ENCODE measurements at regions not wholly inside any gene's neighbourhood (a gene's known extent, or its start where the extent isn't known, plus 50 kb on each side); places are given as distances from the start of the nearest gene placed in this dataset.
"Not testable (repeated sequence)": the region's sequence is repeated elsewhere in the genome, so short reads cannot be mapped to it uniquely, and the experiment has no call there.

- DNase-seq (ENCODE audit: extremely low read depth, low read depth, low spot score), result no peak
These were observed 1424.9 kb upstream of the PCDH7 start for GRCh38 chr4:29295280-29295679.

GRCh38 chr4:29304595-29304994 is 1415.6 kb upstream of the PCDH7 start:
- DNase-seq (ENCODE audit: extremely low read depth, low read depth, low spot score), result no peak

- no peak for DNase-seq (ENCODE audit: extremely low read depth, low read depth, low spot score)
These were observed 1412.9 kb upstream of the PCDH7 start for GRCh38 chr4:29307256-29307655.

GRCh38 chr4:29307755-29308154 is 1412.4 kb upstream of the PCDH7 start:
- DNase-seq (ENCODE audit: extremely low read depth, low read depth, low spot score), result no peak

- no peak for DNase-seq (ENCODE audit: extremely low read depth, low read depth, low spot score)
These were observed 1411.1 kb upstream of the PCDH7 start for GRCh38 chr4:29309050-29309449.

- no peak for DNase-seq (ENCODE audit: extremely low read depth, low read depth, low spot score)
These were observed 1409.9 kb upstream of the PCDH7 start for GRCh38 chr4:29310252-29310651.

- DNase-seq (ENCODE audit: extremely low read depth, low read depth, low spot score), result no peak
These were observed 1408.9 kb upstream of the PCDH7 start for GRCh38 chr4:29311247-29311646.

- DNase-seq (ENCODE audit: extremely low read depth, low read depth, low spot score), result no peak
These were observed 1400.4 kb upstream of the PCDH7 start for GRCh38 chr4:29319663-29320340.

- no peak for DNase-seq (ENCODE audit: extremely low read depth, low read depth, low spot score)
These were observed 1399.1 kb upstream of the PCDH7 start for GRCh38 chr4:29320947-29321620.

GRCh38 chr4:29326004-29326403 is 1394.2 kb upstream of the PCDH7 start:
- DNase-seq (ENCODE audit: extremely low read depth, low read depth, low spot score), result no peak

- peak; percentile 90 for DNase-seq (ENCODE audit: extremely low read depth, low read depth, low spot score)
These were observed 1393.4 kb upstream of the PCDH7 start for GRCh38 chr4:29326816-29327215.

- peak; percentile 33 for DNase-seq (ENCODE audit: extremely low read depth, low read depth, low spot score)
These were observed 1383.3 kb upstream of the PCDH7 start for GRCh38 chr4:29336861-29337260.

- no peak for DNase-seq (ENCODE audit: extremely low read depth, low read depth, low spot score)
These were observed 1347.2 kb upstream of the PCDH7 start for GRCh38 chr4:29372971-29373370.

GRCh38 chr4:29375716-29376115 is 1344.5 kb upstream of the PCDH7 start:
- no peak for DNase-seq (ENCODE audit: extremely low read depth, low read depth, low spot score)

- DNase-seq (ENCODE audit: extremely low read depth, low read depth, low spot score), result not testable (repeated sequence)
These were observed 1341.9 kb upstream of the PCDH7 start for GRCh38 chr4:29378237-29378636.

- no peak for DNase-seq (ENCODE audit: extremely low read depth, low read depth, low spot score)
These were observed 1329.2 kb upstream of the PCDH7 start for GRCh38 chr4:29390921-29391320.

GRCh38 chr4:29405116-29405515 is 1315.1 kb upstream of the PCDH7 start:
- DNase-seq (ENCODE audit: extremely low read depth, low read depth, low spot score), result no peak

GRCh38 chr4:29415771-29416170 is 1304.4 kb upstream of the PCDH7 start:
- DNase-seq (ENCODE audit: extremely low read depth, low read depth, low spot score), result no peak

GRCh38 chr4:29423836-29424721 is 1296.1 kb upstream of the PCDH7 start:
- DNase-seq (ENCODE audit: extremely low read depth, low read depth, low spot score), result no peak

GRCh38 chr4:29453303-29453820 is 1266.8 kb upstream of the PCDH7 start:
- DNase-seq (ENCODE audit: extremely low read depth, low read depth, low spot score), result no peak

GRCh38 chr4:29459926-29460325 is 1260.2 kb upstream of the PCDH7 start:
- no peak for DNase-seq (ENCODE audit: extremely low read depth, low read depth, low spot score)

Measured in glomerular endothelial cell (primary cell).